GM12873 (cell line): ENCODE measurements at regions not wholly inside any gene's neighbourhood (a gene's known extent, or its start where the extent isn't known, plus 50 kb on each side); places are given as distances from the start of the nearest gene placed in this dataset.

Experiments
- CTCF ChIP-seq: IDR thresholded peaks from 2 replicates; pipeline ENCODE4 v1.5.1; 2012; ENCODE audit warnings: low read depth, mild to moderate bottlenecking, moderate library complexity, low read length, control low read depth; ENCODE audit not compliant: insufficient read depth; ENCODE audit errors: missing control alignments

GRCh38 chr13:110816500-110816899 lies 98.4 kb downstream of the ANKRD10 start:
- TF ChIP-seq CTCF, result no peak

GRCh38 chr13:110817143-110817542 lies 97.7 kb downstream of the ANKRD10 start:
- TF ChIP-seq CTCF, result no peak

DNA sequence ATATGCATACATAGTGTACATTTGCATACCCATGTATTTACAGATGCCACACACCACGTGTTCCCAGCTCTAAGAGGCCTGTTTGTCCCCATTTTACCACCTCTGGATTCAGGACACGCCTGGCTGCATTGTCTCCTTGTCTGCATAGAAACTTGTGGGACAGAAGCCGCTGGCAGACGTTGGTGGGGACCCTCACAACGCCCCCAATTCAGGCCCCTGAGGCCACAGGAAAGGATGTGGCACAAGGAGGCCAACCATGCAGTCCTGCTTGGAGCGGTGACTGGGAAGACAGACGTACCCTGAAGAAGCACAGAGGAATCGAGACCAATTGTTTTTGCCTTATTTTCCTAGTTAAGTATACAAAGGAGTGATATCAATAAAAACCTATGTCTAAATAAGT lies 96.1 kb downstream of the ANKRD10 start:
- TF ChIP-seq CTCF, result no peak

DNA sequence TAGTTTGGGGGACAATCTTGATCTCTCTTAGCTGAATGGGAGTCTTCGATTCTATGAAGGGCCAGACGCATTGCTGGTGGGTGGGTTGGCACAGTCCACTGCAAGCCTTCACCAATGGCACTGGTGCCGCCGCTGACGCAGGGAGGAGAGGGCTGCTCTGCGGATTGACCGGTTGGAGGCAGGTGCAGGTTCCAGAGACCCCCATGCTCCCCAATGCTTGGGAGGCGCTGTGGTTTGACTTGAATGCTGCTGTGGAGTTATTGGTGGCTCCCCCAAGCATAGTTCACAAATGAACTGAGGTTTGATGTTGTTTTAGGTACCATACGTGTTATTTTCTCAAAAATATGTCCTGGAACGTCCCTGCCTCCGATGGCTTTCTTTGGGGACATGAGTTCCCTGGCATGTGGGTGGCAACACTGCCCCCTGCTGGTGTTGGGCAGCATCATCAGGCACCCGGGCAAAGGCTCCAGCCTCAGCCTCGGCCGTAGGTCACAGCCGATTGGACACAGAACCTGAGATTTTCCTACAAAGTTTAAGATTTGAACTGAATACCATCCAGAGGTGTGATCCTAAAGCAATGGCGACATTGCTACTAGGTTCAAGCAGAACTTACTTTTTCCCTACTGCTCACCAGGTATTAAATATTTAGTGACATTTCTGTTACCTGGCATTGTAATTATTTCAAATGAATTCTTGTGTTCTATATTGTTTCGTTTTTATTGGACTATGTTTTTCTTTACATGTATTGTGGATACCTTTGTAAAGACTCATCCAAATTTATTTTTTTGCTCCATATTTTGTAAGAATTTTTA lies 95.5 kb downstream of the ANKRD10 start:
- TF ChIP-seq CTCF, result peak; percentile 98

DNA sequence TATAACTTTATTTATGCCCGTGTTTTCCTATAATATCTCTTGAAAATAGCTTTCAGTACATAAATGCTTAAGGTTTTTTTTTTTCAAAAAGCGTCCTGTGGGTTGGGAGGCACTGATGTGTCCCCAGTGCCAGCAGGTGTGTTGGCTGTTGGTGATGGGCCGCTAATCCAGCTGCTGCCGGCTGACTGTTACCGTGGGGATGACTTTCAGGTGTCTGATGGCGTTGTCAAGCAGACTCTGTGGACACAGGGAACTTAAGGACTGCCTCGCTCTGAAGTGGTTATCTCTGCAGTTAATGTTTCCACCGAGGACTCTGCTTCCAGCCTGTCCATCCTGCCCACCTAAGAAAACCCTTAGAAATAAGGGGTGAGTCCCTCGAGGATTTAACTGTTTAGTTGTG lies 94.5 kb downstream of the ANKRD10 start:
- TF ChIP-seq CTCF, result no peak

GRCh38 chr13:110822669-110822945 lies 92.3 kb downstream of the ANKRD10 start:
- TF ChIP-seq CTCF, result no peak

DNA sequence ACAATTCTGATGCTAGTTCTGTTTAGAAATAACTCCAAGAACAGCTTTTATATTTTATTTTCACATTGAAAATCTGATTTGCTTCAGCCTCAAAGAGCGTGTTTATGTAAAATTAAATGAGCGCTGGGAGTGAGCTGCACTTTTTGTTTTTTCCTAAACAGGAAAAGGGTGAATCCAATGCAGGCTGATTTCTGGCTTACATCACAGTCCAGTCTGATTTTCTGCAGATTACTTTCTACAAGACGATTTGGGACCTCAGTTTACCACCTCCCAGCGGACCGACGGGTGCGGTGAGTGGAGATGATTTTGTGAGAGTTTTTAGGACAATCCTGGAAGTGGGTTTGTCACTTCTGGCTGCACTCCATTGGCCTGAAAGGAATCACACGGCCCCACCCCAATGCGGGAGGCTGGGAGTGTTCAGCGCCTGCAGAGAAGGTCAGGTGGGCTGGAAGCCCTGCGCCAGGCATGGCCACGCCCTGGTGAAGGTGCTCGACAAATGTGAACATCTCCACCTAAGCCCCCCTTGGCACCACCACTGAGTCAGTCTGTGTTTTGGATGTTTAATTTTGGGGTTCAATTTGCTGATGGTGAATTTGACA lies 90.1 kb downstream of the ANKRD10 start:
- TF ChIP-seq CTCF, result no peak
